NCI-H2171 (cell line): ENCODE measurements at regions not wholly inside any gene's neighbourhood (a gene's known extent, or its start where the extent isn't known, plus 50 kb on each side); places are given as distances from the start of the nearest gene placed in this dataset.
"Not testable (repeated sequence)": the region's sequence is repeated elsewhere in the genome, so short reads cannot be mapped to it uniquely, and the experiment has no call there.

ENCODE experiments used
- DNase-seq: peaks from one replicate; lab custom pipeline; 2025; lab: John Stamatoyannopoulos, UW

DNA sequence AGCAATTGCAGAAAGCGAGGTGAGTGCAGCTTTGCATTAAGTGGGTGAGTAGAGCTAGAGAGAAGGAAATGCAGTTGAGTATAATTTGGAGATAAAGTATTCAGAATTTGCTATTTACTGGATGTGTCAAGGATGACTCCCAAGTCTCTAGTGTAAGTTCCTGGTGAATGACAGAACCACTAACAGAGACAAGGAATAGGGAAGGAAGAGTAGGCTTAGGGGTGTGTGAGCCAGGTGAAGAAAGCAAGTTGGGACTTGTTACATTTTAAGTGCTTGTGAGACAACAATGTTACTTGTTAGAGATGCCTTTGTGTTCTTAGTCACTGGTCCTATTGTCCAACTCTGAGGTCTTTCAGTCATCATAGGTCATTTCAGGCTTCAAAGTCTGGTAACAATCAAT lies 70.8 kb downstream of the TBC1D26 start:
- not testable (repeated sequence) for DNase-seq

DNA sequence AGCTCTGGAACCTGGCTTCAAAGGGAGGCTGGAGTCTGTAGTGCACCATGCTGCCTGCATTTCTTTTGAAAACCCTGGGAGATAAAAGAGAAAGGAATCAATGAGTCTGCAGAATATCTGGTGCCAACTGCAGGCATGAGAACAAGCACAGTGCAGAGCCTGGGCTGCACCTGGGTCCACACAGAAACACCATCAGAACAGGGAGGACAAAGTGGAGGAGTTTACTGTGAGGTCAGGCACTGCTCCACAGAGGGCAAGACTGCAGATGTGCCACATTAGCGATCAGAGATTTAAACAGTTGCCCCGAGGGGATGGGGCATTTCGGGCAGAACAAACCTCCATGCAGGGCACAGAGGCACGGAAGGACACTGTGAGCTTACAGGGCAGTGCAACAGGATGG lies 74.7 kb downstream of the TBC1D26 start:
- DNase-seq, result not testable (repeated sequence)

DNA sequence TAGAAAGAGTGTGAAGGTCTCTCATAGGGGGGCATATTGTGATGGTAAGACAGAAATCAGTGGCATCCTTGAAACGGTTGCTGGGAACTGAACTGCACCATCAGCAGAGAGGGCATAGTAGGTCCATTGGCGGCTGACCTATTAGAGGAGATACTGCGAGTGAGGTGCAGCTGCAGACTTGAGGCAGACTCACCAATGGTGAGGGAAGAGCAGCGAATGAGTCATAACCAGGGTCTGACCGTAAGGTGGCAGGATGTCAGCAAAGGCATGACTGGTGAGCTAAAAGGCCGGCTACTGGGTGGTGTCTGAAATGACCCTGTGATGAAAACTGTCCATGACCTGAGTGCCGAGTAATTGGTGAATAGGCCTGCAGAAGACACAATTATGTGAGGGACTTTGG lies 81.3 kb downstream of the TBC1D26 start:
- not testable (repeated sequence) for DNase-seq

DNA sequence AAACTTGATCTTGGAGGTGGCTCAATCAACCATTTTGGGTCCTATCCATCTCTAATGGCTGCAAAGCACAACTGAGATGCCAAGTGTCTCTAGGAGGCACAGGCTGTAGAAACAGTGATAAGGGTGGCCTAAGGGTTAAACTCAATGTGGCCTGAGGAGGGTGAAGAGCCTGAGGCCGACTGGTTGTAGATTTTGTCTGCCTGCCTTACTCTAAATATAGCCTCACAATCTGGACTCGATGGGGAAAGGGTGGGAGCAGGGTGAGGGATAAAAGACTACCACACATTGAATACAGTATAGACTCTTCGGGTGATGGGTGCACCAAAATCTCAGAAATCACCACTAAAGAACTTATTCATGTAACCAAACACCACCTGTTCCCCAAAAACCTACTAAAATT lies 81.9 kb downstream of the TBC1D26 start:
- not testable (repeated sequence) for DNase-seq

DNA sequence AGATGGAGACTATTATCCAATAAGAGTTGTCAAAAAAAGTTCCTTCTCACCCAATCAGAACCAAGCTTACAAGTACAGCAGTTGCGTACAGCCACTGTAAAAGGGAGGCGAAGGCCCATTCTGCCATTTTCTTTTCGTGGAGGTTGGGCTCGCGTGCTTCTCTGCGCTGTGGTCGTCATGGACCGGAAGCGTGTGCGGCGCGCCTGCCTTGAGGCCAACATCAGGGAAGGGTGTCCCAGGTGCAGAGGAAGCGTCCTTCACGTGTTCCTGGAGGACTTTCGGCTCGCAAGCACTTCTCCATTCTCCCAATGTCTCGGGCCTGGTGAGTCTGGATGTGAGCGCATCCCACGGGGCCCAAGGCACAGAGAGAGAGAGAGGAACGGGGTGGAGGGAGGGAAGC lies 85.8 kb downstream of the TBC1D26 start:
- DNase-seq, result not testable (repeated sequence)

DNA sequence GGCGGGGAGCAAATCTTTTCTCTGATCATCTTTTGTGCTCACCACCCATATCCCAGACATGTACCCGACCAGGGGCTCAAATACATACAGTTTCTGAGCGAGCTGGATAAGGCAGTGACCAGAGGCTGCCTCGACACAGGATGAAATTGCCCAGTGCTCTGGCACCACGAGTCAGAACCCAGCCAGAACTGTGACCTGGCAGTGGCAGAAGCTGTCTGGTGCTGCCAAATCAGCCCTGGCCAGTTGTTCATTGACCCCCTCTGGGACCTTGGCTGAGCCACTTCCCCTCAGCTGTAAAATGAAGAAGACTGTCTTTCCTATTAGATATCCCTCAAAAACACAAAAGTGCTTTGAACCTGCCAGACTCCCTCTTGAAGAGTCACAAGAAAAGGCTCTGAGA lies 90.2 kb downstream of the TBC1D26 start:
- DNase-seq, result not testable (repeated sequence)

DNA sequence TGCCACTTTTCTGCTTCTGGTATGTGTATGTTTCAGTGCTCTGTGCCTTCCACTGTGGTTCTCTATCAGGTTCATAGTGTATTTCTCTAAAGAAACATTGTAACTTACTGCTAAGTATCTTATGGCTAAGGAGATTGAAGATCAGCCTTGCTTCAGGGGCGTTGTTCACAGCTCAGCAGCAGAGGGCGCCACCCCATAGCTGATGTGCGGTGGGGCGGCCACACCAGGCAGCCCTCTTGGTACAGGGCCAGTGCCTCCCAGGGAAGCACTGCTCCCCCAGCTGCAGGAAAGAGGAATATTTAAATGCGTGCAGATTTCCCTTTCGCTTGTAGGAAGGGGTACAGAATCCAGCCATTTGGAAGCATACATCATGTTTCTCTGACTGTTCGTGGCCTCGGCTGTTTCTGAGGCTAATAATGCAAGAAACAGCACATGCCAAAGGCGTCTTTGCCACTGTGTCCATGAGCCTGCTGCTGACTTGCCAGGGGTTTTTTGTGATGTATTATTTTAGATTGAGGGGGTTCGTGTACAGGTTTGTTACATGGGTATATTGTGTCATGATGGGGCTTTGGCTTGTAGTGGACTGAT lies 96.7 kb downstream of the TBC1D26 start:
- peak; percentile 24 for DNase-seq

DNA sequence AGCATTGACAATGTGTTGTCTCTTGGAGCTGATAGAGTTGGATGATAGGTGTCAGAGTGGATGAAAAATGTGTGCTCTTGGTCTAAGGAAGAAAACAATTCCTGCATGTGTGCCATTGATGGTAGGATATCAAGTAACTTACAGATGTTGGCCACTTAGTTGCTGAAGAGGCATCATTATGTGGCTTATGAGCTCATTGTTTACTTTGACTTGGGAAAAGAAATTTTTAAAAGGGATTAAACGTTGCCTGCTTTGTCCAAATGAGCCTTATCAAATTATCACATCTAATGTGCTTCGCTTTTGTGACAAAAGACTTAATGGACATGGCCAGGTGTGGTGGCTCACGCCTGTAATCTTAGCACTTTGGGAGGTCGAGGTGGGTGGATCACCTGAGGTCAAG lies 98.1 kb downstream of the TBC1D26 start:
- not testable (repeated sequence) for DNase-seq

DNA sequence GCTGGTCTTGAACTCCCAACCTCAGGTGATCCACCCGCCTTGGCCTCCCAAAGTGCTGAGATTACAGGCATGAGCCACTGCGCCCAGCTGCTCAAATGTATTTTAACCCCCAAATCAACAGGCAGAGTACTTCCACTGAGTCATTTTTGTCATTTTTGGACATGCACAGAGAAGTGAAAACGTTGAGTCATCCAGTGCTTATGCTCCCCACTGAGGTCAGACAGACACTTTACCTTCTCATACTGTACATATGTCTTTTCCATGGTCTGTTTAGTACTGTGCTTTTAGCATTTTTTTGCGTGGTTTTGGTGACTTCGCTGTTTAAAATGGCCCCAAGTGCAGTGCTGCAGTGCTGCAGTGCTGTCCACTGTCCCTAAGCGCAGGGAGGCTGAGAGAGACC lies 99.1 kb downstream of the TBC1D26 start:
- not testable (repeated sequence) for DNase-seq

DNA sequence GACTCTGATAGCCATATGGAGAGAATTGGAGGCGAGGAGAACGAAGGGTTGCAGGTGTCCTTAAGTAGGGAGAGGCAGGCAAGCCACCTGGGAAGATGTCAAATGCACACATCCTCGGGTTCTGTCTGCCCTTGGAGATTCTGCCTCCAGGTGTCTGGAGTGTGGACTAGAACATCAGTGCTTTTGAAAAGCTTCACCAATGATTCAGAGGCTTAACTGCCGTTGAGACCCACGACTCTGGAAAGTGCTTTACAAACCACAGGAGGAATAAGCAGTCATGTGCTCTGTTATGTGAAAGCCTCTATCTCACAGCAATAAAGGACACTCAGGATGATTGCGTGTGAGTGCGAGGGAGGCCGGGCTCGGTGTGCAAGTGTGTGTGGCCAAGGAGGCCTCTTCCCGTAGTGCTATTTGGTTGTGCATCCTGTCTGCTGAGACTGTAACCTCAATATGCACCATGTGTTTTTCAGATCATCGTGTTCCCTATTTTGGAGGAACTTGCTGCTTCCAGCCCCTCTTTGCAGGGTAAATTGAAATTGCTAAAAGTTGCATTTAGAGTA lies 100.9 kb downstream of the TBC1D26 start:
- DNase-seq, result not testable (repeated sequence)

DNA sequence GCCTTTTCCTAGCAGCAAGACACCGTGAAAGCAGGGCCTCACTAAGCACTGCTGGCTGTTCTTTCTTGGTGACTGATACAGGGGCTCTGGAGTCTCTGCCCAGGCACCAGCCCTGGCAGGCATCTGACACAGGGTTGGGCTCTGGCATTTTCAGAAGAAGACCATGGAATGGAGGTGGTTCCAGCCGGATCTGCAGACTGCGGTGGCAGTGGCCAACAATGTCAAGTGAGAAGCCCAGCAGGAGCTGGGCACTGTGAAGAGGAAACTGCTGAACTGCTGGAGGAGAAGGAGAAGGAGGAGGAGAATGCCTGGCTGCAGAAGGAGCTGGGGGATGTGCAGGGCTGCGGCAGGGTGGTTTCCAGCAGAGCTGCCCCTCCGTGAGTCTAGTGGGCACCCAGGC lies 101.8 kb downstream of the TBC1D26 start:
- DNase-seq, result not testable (repeated sequence)

DNA sequence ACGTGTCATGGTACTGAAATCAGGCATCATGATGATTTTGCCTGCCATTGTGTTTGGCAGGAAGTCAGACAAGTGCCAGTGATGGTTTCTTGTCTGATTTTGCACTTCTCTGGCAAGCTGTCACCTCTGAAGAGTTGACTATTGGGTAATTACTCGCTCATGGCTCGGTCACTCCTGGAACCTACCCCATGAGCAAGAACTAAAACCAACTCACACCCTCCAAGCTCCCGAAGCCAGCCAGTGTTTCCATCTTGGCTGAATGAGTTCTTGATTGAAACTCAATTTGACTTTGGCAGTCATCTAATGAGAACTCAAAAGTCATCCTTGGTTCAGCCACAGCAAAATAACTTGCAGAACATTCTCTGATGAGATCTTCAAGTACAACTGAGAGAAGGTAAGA lies 103.4 kb downstream of the TBC1D26 start:
- DNase-seq, result not testable (repeated sequence)

DNA sequence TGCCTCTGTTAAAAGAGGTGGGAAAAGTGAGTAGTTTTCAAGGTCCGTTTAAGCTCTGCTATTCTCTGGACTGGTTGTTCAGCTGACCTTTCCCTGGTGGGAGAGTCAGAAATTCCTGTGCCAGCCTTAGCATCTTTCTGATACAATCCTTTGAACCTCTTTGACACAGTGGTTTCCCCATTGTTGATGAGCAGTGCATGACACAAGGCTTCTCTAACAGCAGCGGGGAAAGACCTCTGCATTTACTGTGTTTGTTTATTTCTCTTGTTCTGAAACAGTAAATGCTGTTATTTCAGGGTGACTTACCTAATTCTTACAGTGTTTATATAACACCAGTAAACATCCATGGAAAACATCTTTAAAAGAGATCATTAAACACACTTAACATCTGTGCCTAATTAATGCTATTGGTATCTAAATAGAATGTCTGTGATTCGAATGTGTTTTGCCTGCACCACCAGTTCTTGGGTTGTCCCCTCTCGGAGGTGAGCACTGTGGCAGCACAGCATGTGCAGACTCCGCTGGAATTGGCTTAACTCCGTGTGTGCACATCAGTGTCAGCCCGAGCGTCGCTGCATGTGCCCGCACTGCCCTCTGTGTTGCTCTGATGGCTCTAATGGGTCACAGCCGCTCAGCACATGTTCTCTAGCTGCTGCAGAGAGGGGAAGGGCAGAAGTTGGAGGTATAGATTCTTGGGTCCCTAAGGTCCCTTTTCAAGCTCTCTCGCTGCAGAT lies 104.3 kb downstream of the TBC1D26 start:
- not testable (repeated sequence) for DNase-seq

DNA sequence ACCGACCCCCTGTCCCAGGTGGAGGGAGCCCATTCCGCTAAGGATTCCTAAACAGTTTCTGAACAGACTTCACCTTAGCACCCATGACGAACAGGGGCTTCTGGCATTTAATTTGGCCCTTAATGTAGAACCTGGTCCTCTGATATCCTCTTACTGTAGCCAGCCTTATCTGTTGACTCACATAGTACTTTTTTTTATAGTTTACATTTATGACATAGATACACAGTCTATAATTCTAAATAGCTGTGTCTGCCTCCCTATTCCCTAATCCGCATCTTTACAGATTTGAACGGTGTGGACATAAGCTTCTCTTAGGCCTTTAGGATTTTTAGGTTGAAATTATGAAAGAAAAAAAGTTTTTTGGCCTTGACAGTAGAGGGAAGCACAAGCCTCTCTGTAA lies 104.9 kb downstream of the TBC1D26 start:
- not testable (repeated sequence) for DNase-seq

DNA sequence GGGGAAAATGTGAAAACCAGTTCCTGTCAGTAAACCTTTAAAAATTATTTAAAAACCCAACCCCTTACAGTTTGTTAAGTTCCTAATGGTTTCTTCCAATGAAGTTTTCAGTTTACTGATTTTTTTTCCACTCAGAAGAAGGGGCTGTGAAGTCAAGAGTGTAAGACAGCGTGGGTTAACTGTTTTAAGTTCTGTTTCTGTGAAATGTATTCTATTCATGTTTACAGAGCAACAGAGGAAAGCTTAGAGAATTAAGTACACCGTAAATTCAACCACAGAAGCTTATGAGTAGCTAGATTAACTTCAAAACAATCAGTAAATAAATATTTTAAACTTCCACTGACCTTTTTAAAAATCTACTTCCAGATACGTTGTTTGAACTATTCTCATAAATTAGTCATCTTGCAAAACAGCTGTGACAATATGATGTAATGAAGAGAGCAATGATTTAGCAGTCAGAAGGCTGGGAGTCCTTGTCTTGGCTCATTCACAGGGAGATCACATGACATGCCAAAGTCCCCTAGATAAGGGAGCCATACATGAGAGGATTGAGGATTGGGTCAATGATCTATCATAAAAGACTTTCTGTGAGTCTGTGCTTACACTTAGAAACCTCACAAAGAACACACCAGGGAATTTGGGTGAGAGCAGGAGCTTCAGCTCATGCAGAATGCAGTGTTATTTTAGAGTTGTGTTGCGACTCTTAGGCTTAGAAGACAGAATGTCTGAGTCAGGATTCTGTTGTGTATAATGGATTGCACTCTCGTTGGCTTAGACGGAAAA lies 97.3 kb upstream of the ADORA2B start:
- DNase-seq, result not testable (repeated sequence)

DNA sequence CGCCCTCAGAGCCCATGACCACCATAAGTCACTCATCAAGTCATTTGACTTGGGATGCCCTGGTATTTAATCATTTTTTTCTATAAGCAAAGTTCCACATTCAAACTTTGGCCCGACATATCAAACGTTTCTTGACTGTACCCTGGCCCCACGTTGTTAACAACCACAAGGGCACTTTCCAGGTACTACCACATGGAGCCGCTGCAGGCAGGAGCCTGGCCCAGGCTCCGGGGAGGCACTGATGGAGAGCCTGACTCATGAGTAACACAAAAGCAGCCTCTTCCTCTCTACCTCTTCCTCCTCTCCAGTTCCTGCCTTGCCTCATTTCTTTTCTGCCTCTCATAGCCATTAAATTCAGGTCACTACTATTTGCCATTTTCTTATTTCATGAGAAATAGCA lies 95.9 kb upstream of the ADORA2B start:
- not testable (repeated sequence) for DNase-seq

DNA sequence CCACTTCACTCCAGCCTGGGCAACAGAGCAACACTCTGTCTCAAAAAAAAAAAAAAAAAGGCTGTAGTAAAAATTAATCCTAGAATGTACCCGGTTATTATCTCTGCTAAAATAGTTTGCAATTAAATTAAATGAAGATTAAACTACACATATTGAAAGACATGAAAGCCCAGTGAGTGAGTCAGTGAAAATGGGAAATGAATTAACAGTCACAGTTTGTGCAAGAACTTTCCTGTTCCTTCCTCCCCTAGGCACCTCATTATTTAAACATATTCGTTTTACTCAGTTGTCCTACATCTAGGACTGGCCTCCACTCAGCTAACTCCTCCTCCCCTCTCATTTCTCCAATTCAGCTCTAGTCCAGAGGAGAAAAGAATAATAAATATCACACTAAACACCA lies 94.9 kb upstream of the ADORA2B start:
- DNase-seq, result not testable (repeated sequence)

DNA sequence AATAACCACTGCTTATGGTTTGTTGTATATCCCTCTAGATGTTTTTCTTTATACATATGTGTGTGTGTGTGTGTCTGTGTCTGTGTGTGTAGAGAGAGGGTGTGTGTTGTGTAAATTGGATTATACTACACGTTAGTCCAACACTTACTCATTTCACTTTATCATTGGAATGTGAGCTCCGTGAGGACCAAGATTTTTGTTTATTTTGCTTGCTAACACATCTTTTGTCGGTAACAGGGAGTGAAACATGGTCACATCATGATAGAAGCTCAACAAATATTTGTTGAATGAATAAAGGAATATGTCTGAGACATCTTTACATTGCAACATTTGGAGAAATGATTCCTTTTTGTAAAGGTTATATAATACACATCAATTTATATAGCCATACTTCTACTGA lies 94.2 kb upstream of the ADORA2B start:
- DNase-seq, result not testable (repeated sequence)

DNA sequence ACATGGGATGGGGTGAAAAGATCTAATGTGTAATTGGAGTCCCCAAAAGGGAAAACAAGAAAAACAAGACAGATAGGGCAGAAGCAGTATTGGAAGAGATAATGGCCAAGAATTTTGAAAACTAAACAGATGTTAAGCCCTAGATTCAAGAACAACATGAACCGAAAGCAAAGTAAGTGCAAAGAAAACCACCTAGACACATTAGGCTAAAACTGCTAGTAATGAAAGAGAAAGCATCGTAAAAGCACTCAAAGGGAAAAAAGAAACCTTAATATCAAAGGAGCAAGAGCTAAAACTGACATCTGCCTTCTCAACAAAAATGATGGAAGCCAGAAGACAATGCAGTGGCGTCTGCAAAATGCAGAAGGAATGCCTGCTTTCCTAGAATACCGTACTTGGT lies 92.1 kb upstream of the ADORA2B start:
- not testable (repeated sequence) for DNase-seq

DNA sequence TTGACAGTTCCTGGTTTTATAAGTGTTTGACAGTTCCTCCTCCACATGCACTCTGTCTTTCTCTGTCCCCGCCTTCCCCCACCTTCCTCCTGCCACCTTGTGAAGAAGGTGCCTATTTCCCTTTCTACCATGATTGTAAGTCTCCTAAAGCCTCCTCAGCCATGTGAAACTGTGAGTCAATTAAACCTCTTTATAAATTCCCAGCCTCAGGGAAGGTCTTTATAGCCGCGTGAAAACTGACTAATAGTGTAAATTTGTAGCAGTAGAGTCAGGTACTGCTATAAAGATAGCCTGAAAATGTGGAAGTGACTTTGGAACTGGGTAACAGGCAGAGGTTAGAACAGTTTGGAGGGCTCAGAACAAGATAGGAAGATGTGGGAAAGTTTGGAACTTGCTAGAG lies 88.7 kb upstream of the ADORA2B start:
- not testable (repeated sequence) for DNase-seq

DNA sequence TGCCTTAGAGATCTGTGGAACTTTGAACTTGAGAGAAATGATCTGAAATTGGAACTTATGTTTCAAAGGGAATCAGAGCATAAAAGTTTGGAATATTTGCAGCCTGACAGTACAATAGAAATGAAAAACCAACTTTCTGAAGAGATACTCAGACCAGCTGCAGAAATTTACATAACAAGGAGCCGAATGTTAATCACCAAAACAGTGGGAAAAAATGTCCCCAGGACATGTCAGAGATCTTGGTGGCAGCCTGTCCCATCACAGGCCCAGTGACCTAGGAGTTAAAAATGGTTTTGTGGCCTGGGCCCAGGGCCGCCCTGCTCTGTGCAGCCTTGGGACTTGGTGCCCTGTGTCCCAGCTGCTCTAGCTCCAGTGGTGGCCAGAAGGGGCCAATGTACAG lies 88.2 kb upstream of the ADORA2B start:
- not testable (repeated sequence) for DNase-seq

DNA sequence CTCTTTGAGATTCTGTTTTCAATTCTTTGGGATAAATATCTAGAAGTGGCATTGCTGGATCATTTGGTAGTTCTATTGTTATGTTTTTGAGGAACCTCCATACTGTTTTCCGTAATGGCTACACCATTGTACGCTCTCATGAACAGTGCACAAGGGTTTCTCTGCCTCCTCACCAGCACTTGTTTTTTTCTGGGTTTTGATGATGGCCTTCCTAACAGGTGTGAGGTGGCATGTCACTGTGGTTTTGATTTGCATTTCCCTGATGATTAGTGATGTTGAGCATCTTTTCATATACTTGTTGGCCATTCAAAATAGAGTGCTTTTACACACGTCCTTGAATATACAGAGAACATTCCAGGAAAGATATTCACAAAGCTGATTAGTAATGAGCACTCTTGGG lies 86.8 kb upstream of the ADORA2B start:
- not testable (repeated sequence) for DNase-seq

DNA sequence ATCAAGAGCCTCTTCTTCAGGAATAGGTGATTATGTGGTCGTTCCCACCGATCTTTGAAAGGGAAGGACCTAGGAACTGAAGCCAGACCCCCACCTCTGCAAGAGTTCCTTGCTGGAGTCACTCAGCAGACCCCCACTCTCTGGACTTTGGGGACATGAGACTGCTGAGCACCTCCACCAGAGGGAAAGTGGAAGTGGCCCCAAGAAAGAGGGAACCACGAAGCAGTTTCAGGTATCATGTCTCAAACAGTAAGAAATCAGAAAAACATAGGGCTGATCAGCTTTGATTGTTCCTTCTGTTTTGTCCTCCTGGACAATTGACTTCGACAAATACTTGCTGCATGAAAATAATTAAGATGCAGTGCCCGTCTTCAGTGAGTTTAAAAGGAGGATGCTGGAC lies 84.2 kb upstream of the ADORA2B start:
- DNase-seq, result not testable (repeated sequence)
